ENCODE measurements at regions not wholly inside any gene's neighbourhood (a gene's known extent, or its start where the extent isn't known, plus 50 kb on each side); places are given as distances from the start of the nearest gene placed in this dataset.

- TF ChIP-seq USF1 (CRISPR knock-in tag; IDR thresholded peaks at IDR 0.05), result no peak
- no peak for TF ChIP-seq BCOR (IDR thresholded peaks at IDR 0.05)
- TF ChIP-seq, protein P1, sequence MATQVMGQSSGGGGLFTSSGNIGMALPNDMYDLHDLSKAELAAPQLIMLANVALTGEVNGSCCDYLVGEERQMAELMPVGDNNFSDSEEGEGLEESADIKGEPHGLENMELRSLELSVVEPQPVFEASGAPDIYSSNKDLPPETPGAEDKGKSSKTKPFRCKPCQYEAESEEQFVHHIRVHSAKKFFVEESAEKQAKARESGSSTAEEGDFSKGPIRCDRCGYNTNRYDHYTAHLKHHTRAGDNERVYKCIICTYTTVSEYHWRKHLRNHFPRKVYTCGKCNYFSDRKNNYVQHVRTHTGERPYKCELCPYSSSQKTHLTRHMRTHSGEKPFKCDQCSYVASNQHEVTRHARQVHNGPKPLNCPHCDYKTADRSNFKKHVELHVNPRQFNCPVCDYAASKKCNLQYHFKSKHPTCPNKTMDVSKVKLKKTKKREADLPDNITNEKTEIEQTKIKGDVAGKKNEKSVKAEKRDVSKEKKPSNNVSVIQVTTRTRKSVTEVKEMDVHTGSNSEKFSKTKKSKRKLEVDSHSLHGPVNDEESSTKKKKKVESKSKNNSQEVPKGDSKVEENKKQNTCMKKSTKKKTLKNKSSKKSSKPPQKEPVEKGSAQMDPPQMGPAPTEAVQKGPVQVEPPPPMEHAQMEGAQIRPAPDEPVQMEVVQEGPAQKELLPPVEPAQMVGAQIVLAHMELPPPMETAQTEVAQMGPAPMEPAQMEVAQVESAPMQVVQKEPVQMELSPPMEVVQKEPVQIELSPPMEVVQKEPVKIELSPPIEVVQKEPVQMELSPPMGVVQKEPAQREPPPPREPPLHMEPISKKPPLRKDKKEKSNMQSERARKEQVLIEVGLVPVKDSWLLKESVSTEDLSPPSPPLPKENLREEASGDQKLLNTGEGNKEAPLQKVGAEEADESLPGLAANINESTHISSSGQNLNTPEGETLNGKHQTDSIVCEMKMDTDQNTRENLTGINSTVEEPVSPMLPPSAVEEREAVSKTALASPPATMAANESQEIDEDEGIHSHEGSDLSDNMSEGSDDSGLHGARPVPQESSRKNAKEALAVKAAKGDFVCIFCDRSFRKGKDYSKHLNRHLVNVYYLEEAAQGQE (IDR thresholded peaks at IDR 0.05; ENCODE audit: borderline replicate concordance), result peak; percentile 66; the same call in 1 of the 2 replicates
- TF ChIP-seq, protein P1 (CRISPR knock-in tag; IDR thresholded peaks at IDR 0.05; ENCODE audit: low read depth), result no peak
- no peak for TF ChIP-seq MIER1 (IDR thresholded peaks at IDR 0.05; ENCODE audit: low read depth)
- TF ChIP-seq HNRNPUL1 (IDR thresholded peaks at IDR 0.05; ENCODE audit: low read length), result no peak
- no peak for TF ChIP-seq ZNF316 (IDR thresholded peaks at IDR 0.05)
- TF ChIP-seq, protein P2, sequence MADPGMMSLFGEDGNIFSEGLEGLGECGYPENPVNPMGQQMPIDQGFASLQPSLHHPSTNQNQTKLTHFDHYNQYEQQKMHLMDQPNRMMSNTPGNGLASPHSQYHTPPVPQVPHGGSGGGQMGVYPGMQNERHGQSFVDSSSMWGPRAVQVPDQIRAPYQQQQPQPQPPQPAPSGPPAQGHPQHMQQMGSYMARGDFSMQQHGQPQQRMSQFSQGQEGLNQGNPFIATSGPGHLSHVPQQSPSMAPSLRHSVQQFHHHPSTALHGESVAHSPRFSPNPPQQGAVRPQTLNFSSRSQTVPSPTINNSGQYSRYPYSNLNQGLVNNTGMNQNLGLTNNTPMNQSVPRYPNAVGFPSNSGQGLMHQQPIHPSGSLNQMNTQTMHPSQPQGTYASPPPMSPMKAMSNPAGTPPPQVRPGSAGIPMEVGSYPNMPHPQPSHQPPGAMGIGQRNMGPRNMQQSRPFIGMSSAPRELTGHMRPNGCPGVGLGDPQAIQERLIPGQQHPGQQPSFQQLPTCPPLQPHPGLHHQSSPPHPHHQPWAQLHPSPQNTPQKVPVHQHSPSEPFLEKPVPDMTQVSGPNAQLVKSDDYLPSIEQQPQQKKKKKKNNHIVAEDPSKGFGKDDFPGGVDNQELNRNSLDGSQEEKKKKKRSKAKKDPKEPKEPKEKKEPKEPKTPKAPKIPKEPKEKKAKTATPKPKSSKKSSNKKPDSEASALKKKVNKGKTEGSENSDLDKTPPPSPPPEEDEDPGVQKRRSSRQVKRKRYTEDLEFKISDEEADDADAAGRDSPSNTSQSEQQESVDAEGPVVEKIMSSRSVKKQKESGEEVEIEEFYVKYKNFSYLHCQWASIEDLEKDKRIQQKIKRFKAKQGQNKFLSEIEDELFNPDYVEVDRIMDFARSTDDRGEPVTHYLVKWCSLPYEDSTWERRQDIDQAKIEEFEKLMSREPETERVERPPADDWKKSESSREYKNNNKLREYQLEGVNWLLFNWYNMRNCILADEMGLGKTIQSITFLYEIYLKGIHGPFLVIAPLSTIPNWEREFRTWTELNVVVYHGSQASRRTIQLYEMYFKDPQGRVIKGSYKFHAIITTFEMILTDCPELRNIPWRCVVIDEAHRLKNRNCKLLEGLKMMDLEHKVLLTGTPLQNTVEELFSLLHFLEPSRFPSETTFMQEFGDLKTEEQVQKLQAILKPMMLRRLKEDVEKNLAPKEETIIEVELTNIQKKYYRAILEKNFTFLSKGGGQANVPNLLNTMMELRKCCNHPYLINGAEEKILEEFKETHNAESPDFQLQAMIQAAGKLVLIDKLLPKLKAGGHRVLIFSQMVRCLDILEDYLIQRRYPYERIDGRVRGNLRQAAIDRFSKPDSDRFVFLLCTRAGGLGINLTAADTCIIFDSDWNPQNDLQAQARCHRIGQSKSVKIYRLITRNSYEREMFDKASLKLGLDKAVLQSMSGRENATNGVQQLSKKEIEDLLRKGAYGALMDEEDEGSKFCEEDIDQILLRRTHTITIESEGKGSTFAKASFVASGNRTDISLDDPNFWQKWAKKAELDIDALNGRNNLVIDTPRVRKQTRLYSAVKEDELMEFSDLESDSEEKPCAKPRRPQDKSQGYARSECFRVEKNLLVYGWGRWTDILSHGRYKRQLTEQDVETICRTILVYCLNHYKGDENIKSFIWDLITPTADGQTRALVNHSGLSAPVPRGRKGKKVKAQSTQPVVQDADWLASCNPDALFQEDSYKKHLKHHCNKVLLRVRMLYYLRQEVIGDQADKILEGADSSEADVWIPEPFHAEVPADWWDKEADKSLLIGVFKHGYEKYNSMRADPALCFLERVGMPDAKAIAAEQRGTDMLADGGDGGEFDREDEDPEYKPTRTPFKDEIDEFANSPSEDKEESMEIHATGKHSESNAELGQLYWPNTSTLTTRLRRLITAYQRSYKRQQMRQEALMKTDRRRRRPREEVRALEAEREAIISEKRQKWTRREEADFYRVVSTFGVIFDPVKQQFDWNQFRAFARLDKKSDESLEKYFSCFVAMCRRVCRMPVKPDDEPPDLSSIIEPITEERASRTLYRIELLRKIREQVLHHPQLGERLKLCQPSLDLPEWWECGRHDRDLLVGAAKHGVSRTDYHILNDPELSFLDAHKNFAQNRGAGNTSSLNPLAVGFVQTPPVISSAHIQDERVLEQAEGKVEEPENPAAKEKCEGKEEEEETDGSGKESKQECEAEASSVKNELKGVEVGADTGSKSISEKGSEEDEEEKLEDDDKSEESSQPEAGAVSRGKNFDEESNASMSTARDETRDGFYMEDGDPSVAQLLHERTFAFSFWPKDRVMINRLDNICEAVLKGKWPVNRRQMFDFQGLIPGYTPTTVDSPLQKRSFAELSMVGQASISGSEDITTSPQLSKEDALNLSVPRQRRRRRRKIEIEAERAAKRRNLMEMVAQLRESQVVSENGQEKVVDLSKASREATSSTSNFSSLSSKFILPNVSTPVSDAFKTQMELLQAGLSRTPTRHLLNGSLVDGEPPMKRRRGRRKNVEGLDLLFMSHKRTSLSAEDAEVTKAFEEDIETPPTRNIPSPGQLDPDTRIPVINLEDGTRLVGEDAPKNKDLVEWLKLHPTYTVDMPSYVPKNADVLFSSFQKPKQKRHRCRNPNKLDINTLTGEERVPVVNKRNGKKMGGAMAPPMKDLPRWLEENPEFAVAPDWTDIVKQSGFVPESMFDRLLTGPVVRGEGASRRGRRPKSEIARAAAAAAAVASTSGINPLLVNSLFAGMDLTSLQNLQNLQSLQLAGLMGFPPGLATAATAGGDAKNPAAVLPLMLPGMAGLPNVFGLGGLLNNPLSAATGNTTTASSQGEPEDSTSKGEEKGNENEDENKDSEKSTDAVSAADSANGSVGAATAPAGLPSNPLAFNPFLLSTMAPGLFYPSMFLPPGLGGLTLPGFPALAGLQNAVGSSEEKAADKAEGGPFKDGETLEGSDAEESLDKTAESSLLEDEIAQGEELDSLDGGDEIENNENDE (IDR thresholded peaks at IDR 0.05; ENCODE audit: low read depth, low read length), result no peak
Observed at GRCh38 chr5:122515709-122516431, 203.8 kb downstream of the SNCAIP start (continued).
